K562 (cell line): ENCODE measurements at regions not wholly inside any gene's neighbourhood (a gene's known extent, or its start where the extent isn't known, plus 50 kb on each side); places are given as distances from the start of the nearest gene placed in this dataset.

ENCODE experiments used
- CBFB ChIP-seq: sonication (generic); formaldehyde crosslinking; IDR thresholded peaks from 2 replicates; pipeline ENCODE4 v1.4.0; 2020; ENCODE audit warnings: mild to moderate bottlenecking, missing genetic modification reagents
- CREB1 ChIP-seq, 2 experiments: sonication (generic) in 1 of 2; formaldehyde crosslinking in 1 of 2; IDR thresholded peaks; 2 replicates each; pipeline versions ENCODE4 v1.6.1 to v1.8.0; 2012 to 2022; ENCODE audit warnings: inconsistent platforms in 1 of 2, mild to moderate bottlenecking in 1 of 2, missing genetic modification reagents in 1 of 2, moderate library complexity in 1 of 2
- HNRNPL ChIP-seq: fragments of 200-400 bp; formaldehyde crosslinking; IDR thresholded peaks from 2 replicates; pipeline ENCODE4 v1.6.1; 2017; ENCODE audit warnings: low read depth, mild to moderate bottlenecking, low read length
- ILF3 ChIP-seq: fragments of 450-650 bp; IDR thresholded peaks from 2 replicates; pipeline ENCODE4 v1.6.1; 2018; ENCODE audit warnings: antibody characterized with exemption, mild to moderate bottlenecking, moderate library complexity, borderline replicate concordance
- JUND ChIP-seq, 2 experiments: IDR thresholded peaks; 2 replicates in 1 of 2; 3 replicates in 1 of 2; pipeline ENCODE4 v1.6.1; 2011; ENCODE audit warnings: borderline replicate concordance in 2 of 2, low read depth in 2 of 2, low read length in 2 of 2, improper control_type of control experiment in 1 of 2, missing biosample characterization in 1 of 2, missing genetic modification characterization in 1 of 2, missing genetic modification reagents in 1 of 2
- MCM3 ChIP-seq: fragments of 450-650 bp; IDR thresholded peaks from 2 replicates; pipeline ENCODE4 v1.6.1; 2016
- MECOM ChIP-seq: fragments of 250-450 bp; sonication (Bioruptor Pico); IDR thresholded peaks from 2 replicates; pipeline ENCODE4 v1.8.0; 2022; ENCODE audit warnings: inconsistent platforms
- NFATC3 ChIP-seq: fragments of 450-650 bp; IDR thresholded peaks from 2 replicates; pipeline ENCODE4 v1.6.1; 2017; ENCODE audit warnings: mild to moderate bottlenecking
- NFIC ChIP-seq: fragments of 450-650 bp; IDR thresholded peaks from 2 replicates; pipeline ENCODE4 v1.6.1; 2017; ENCODE audit warnings: mild to moderate bottlenecking, inconsistent platforms
- NR1H2 ChIP-seq: sonication (generic); formaldehyde crosslinking; IDR thresholded peaks from 2 replicates; pipeline ENCODE4 v1.4.0; 2020; ENCODE audit warnings: mild to moderate bottlenecking, missing genetic modification reagents
- NR2F6 ChIP-seq: fragments of 450-650 bp; formaldehyde crosslinking; IDR thresholded peaks from 2 replicates; pipeline ENCODE4 v1.4.0; 2020; ENCODE audit warnings: mild to moderate bottlenecking
- SAP30 ChIP-seq: fragments of 200-600 bp; sonication (generic); IDR thresholded peaks from 2 replicates; pipeline ENCODE4 v1.6.1; 2012; ENCODE audit warnings: borderline replicate concordance, low read depth, mild to moderate bottlenecking, moderate library complexity, low read length, control low read depth, inconsistent platforms; ENCODE audit not compliant: insufficient read depth, poor library complexity, severe bottlenecking
- TF ChIP-seq, protein P1 (sequence below): fragments of 250-450 bp; sonication (Bioruptor Pico); IDR thresholded peaks from 2 replicates; pipeline ENCODE4 v1.4.0; 2020; ENCODE audit warnings: borderline replicate concordance
- TF ChIP-seq, protein P2 (sequence below): sonication (generic); IDR thresholded peaks from 2 replicates; pipeline ENCODE4 v1.6.1; 2016
- TF ChIP-seq, protein P3 (sequence below): fragments of 450-650 bp; IDR thresholded peaks from 2 replicates; pipeline ENCODE4 v1.6.1; 2018; ENCODE audit warnings: mild to moderate bottlenecking, low read depth; ENCODE audit not compliant: partially characterized antibody
- TF ChIP-seq, protein P4 (sequence below): fragments of 450-650 bp; IDR thresholded peaks from 2 replicates; pipeline ENCODE4 v1.6.1; 2016; ENCODE audit warnings: low read depth, mild to moderate bottlenecking, moderate library complexity
- TF ChIP-seq, protein P5 (sequence below): fragments of 250-450 bp; sonication (Bioruptor Pico); IDR thresholded peaks from 2 replicates; pipeline ENCODE4 v1.5.0; 2020; ENCODE audit warnings: mild to moderate bottlenecking, borderline replicate concordance
- TF ChIP-seq, protein P6 (sequence below), 2 experiments: fragments of 450-650 bp; conservative IDR thresholded peaks; 2 replicates each; pipeline ENCODE4 v1.6.1; 2017; ENCODE audit warnings: mild to moderate bottlenecking in 2 of 2, moderate library complexity in 2 of 2

DNA sequence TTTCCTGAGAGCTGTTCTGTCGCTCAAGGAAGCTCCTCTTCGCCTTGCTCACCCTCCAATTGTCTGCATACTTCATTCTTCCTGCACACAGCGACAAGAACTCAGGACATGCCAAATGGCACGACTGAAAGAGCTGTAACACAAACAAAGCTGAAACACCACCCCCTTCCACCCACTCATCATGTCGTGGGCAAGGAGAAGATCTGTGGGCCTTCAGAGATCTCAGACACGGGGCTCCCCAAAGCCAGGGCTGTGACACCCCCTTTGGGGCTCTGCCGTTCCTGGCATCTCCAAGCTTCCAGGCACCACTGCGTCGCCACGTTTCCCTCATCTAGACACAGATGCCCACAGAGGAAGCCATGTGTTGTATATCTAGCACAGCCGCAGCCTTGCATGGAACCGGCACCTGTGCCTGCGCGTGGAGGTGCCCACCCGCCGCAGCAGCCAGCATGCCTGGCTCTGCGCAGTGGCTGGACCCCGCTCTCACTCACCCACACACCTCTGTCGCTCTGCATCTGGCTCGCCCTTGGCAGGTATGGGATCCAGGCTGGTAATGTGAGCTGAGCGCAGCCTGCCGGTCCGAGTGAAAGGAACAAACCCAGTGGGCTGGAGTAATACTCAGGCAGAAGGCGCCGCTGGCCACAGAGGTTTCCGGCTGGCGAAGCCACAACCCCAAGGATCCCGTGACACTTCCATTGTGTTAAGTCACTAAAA, 676.4 kb upstream of the INTU start (continued):
- TF ChIP-seq, protein P1, sequence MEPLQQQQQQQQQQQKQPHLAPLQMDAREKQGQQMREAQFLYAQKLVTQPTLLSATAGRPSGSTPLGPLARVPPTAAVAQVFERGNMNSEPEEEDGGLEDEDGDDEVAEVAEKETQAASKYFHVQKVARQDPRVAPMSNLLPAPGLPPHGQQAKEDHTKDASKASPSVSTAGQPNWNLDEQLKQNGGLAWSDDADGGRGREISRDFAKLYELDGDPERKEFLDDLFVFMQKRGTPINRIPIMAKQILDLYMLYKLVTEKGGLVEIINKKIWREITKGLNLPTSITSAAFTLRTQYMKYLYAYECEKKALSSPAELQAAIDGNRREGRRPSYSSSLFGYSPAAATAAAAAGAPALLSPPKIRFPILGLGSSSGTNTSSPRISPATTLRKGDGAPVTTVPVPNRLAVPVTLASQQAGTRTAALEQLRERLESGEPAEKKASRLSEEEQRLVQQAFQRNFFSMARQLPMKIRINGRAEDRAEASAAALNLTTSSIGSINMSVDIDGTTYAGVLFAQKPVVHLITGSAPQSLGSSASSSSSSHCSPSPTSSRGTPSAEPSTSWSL (CRISPR knock-in tag), result no peak
- TF ChIP-seq NFIC (no peak), MCM3 (no peak), SAP30 (no peak), NFATC3 (no peak), NR1H2 (CRISPR knock-in tag) (no peak), CREB1 (IDR thresholded peaks at IDR 0.05) (no peak), CREB1 (CRISPR knock-in tag; IDR thresholded peaks at IDR 0.05) (no peak), MECOM (CRISPR knock-in tag) (0 out of 2 replicates have a peak, but pooled peaks have one; percentile 49), JUND (IDR thresholded peaks at IDR 0.05; ENCODE audit: borderline replicate concordance, low read depth, low read length) (no peak), JUND (tag; IDR thresholded peaks at IDR 0.05; ENCODE audit: borderline replicate concordance, low read depth, low read length) (no peak; the same call in 2 of the 3 replicates), ILF3 (no peak), CBFB (CRISPR knock-in tag) (peak; percentile 45; the same call in 1 of the 2 replicates), HNRNPL (no peak), NR2F6 (CRISPR knock-in tag) (no peak)
- TF ChIP-seq, protein P2, sequence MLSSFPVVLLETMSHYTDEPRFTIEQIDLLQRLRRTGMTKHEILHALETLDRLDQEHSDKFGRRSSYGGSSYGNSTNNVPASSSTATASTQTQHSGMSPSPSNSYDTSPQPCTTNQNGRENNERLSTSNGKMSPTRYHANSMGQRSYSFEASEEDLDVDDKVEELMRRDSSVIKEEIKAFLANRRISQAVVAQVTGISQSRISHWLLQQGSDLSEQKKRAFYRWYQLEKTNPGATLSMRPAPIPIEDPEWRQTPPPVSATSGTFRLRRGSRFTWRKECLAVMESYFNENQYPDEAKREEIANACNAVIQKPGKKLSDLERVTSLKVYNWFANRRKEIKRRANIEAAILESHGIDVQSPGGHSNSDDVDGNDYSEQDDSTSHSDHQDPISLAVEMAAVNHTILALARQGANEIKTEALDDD, result no peak
- TF ChIP-seq, protein P3, sequence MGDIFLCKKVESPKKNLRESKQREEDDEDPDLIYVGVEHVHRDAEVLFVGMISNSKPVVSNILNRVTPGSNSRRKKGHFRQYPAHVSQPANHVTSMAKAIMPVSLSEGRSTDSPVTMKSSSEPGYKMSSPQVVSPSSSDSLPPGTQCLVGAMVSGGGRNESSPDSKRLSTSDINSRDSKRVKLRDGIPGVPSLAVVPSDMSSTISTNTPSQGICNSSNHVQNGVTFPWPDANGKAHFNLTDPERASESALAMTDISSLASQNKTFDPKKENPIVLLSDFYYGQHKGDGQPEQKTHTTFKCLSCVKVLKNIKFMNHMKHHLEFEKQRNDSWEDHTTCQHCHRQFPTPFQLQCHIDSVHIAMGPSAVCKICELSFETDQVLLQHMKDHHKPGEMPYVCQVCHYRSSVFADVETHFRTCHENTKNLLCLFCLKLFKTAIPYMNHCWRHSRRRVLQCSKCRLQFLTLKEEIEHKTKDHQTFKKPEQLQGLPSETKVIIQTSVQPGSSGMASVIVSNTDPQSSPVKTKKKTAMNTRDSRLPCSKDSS, result no peak
- TF ChIP-seq, protein P4, sequence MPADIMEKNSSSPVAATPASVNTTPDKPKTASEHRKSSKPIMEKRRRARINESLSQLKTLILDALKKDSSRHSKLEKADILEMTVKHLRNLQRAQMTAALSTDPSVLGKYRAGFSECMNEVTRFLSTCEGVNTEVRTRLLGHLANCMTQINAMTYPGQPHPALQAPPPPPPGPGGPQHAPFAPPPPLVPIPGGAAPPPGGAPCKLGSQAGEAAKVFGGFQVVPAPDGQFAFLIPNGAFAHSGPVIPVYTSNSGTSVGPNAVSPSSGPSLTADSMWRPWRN, result no peak
- TF ChIP-seq, protein P5, sequence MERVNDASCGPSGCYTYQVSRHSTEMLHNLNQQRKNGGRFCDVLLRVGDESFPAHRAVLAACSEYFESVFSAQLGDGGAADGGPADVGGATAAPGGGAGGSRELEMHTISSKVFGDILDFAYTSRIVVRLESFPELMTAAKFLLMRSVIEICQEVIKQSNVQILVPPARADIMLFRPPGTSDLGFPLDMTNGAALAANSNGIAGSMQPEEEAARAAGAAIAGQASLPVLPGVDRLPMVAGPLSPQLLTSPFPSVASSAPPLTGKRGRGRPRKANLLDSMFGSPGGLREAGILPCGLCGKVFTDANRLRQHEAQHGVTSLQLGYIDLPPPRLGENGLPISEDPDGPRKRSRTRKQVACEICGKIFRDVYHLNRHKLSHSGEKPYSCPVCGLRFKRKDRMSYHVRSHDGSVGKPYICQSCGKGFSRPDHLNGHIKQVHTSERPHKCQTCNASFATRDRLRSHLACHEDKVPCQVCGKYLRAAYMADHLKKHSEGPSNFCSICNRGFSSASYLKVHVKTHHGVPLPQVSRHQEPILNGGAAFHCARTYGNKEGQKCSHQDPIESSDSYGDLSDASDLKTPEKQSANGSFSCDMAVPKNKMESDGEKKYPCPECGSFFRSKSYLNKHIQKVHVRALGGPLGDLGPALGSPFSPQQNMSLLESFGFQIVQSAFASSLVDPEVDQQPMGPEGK, result no peak
- TF ChIP-seq, protein P6, sequence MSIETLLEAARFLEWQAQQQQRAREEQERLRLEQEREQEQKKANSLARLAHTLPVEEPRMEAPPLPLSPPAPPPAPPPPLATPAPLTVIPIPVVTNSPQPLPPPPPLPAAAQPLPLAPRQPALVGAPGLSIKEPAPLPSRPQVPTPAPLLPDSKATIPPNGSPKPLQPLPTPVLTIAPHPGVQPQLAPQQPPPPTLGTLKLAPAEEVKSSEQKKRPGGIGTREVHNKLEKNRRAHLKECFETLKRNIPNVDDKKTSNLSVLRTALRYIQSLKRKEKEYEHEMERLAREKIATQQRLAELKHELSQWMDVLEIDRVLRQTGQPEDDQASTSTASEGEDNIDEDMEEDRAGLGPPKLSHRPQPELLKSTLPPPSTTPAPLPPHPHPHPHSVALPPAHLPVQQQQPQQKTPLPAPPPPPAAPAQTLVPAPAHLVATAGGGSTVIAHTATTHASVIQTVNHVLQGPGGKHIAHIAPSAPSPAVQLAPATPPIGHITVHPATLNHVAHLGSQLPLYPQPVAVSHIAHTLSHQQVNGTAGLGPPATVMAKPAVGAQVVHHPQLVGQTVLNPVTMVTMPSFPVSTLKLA (conservative IDR thresholded peaks at IDR 0.05), result no peak; a peak in 1 of 4 replicates
